Testis (tissue), 2 donors: ENCODE measurements at regions not wholly inside any gene's neighbourhood (a gene's known extent, or its start where the extent isn't known, plus 50 kb on each side); places are given as distances from the start of the nearest gene placed in this dataset.

Experiments used
- CTCF ChIP-seq, 3 experiments: fragments of 450-650 bp in 2 of 3; fragments of 200-600 bp in 1 of 3; sonication (generic) in 1 of 3; IDR thresholded peaks; one replicate each; pipeline ENCODE4 v1.5.1; 2016 to 2019; ENCODE audit warnings: antibody characterized with exemption in 3 of 3, mild to moderate bottlenecking in 2 of 3, moderate library complexity in 1 of 3
- POLR2A ChIP-seq: fragments of 450-650 bp; IDR thresholded peaks from one replicate; pipeline ENCODE4 v1.6.1; 2017; ENCODE audit warnings: antibody characterized with exemption, mild to moderate bottlenecking, moderate library complexity

- TF ChIP-seq POLR2A, result no peak
- no peak for TF ChIP-seq CTCF (IDR thresholded peaks at IDR 0.05)
Observed at GRCh38 chr16:49081554-49081953, 200.1 kb downstream of the CBLN1 start.
